Endothelial cell of umbilical vein (primary cell): ENCODE measurements at regions not wholly inside any gene's neighbourhood (a gene's known extent, or its start where the extent isn't known, plus 50 kb on each side); places are given as distances from the start of the nearest gene placed in this dataset.

Experiments
- BruUV-seq: library from RNA; stranded (reverse); fragments of 400-500 nt; replicated peaks from 2 replicates; lab custom pipeline; 2021; lab: Mats Ljungman, UMichigan
- CTCF ChIA-PET: fragments of 300-600, 350-600 bp; sonication (Branson Sonifier 250); formaldehyde crosslinking; loops from one replicate; lab custom pipeline; 2021; ENCODE audit warnings: antibody characterized with exemption, inconsistent platforms; lab: Charles Lee
- POLR2A ChIA-PET: fragments of 300-600, 350-600 bp; sonication (Branson Sonifier 250); formaldehyde crosslinking; loops from one replicate; lab custom pipeline; 2021; ENCODE audit warnings: antibody characterized with exemption, inconsistent platforms; lab: Charles Lee
- DNase-seq: peaks from one replicate; pipeline ENCODE4 v3.0.0-alpha.2; 2011; ENCODE audit warnings: low read depth, low spot score
- FAIRE-seq: peaks from 2 replicates; lab custom pipeline; 2011; peaks lifted over from hg19 to GRCh38; lab: Jason Lieb, UNC
- H2AFZ ChIP-seq: 2 replicates; pipeline ENCODE4 v1.6.0; 2012; ENCODE audit warnings: low read depth, low read length, control low read depth, inconsistent platforms
- H3K27ac ChIP-seq: 2 replicates; pipeline ENCODE4 v1.5.1; 2011; ENCODE audit warnings: low read depth, mild to moderate bottlenecking, control low read depth, low read length, moderate library complexity; ENCODE audit not compliant: insufficient read depth
- H3K27me3 ChIP-seq, 2 experiments: 2 replicates each; pipeline versions ENCODE4 v1.6.0 to v1.6.1; 2011; ENCODE audit warnings: low read length in 2 of 2, mixed read lengths in 1 of 2; ENCODE audit not compliant: control insufficient read depth in 2 of 2, insufficient read depth in 2 of 2
- H3K36me3 ChIP-seq, 2 experiments: 2 replicates in 1 of 2; 3 replicates in 1 of 2; pipeline ENCODE4 v1.5.1; 2011; ENCODE audit warnings: low read length in 2 of 2, mild to moderate bottlenecking in 1 of 2, moderate library complexity in 1 of 2; ENCODE audit not compliant: control insufficient read depth in 2 of 2, insufficient read depth in 2 of 2; ENCODE audit errors: extremely low read depth in 1 of 2
- H3K4me1 ChIP-seq: 3 replicates; pipeline ENCODE4 v1.5.1; 2011; ENCODE audit warnings: mild to moderate bottlenecking, low read length; ENCODE audit not compliant: control insufficient read depth, insufficient read depth; ENCODE audit errors: extremely low read depth
- H3K4me2 ChIP-seq: 2 replicates; pipeline ENCODE4 v1.6.1; 2011; ENCODE audit warnings: low read length, control low read depth, mixed read lengths; ENCODE audit not compliant: insufficient read depth
- H3K4me3 ChIP-seq, 3 experiments: fragments of 200-600 bp in 1 of 3; sonication (generic), shearing (Covaris generic) in 1 of 3; replicated peaks in 1 of 3; 2 replicates each; pipeline ENCODE4 v1.5.1; 2011 to 2016; ENCODE audit warnings: control low read depth in 3 of 3, low read length in 3 of 3, mild to moderate bottlenecking in 2 of 3, inconsistent platforms in 1 of 3, low read depth in 1 of 3, moderate library complexity in 1 of 3; ENCODE audit not compliant: insufficient read depth in 1 of 3
- H3K79me2 ChIP-seq: 2 replicates; pipeline ENCODE4 v1.6.0; 2012; ENCODE audit warnings: low read length, inconsistent platforms; ENCODE audit not compliant: control insufficient read depth, insufficient read depth
- H3K9ac ChIP-seq: replicated peaks from 2 replicates; pipeline ENCODE3; 2011; ENCODE audit warnings: low read length, control low read depth; ENCODE audit not compliant: insufficient read depth; ENCODE audit errors: extremely low read depth
- H3K9me1 ChIP-seq: replicated peaks from 3 replicates; pipeline ENCODE4 v1.6.0; 2011; ENCODE audit warnings: mild to moderate bottlenecking, low read length; ENCODE audit not compliant: control insufficient read depth, insufficient read depth; ENCODE audit errors: extremely low read depth
- H3K9me3 ChIP-seq: replicated peaks from 2 replicates; pipeline ENCODE4 v1.5.1; 2012; ENCODE audit warnings: low read length, inconsistent platforms; ENCODE audit not compliant: control insufficient read depth, insufficient read depth
- H4K20me1 ChIP-seq: replicated peaks from 2 replicates; pipeline ENCODE3; 2011; ENCODE audit warnings: mild to moderate bottlenecking, low read length; ENCODE audit not compliant: control insufficient read depth, insufficient read depth; ENCODE audit errors: extremely low read depth
- CTCF ChIP-seq, 2 donors: IDR thresholded peaks; 1 replicate in 1 of 2; 2 replicates in 1 of 2; pipeline ENCODE4 v1.5.1; 2011; ENCODE audit warnings: low read length in 2 of 2, mild to moderate bottlenecking in 2 of 2, moderate library complexity in 2 of 2, control low read depth in 1 of 2, inconsistent platforms in 1 of 2, low read depth in 1 of 2; ENCODE audit not compliant: insufficient read depth in 1 of 2; ENCODE audit errors: extremely low read depth in 1 of 2
- EZH2 ChIP-seq: IDR thresholded peaks from 2 replicates; pipeline ENCODE4 v1.6.1; 2012; ENCODE audit warnings: borderline replicate concordance, low read depth, mild to moderate bottlenecking, moderate library complexity, low read length, inconsistent platforms; ENCODE audit not compliant: severe bottlenecking
- FOS ChIP-seq: IDR thresholded peaks from 2 replicates; pipeline ENCODE4 v1.6.1; 2011; ENCODE audit warnings: mild to moderate bottlenecking, low read length, moderate library complexity, borderline replicate concordance; ENCODE audit not compliant: insufficient read depth
- GATA2 ChIP-seq: IDR thresholded peaks from 2 replicates; pipeline ENCODE4 v1.7.0; 2011; ENCODE audit warnings: low read depth, mild to moderate bottlenecking, moderate library complexity, mixed read lengths, low read length; ENCODE audit not compliant: insufficient read length, insufficient read depth
- JUN ChIP-seq: IDR thresholded peaks from 2 replicates; pipeline ENCODE4 v1.6.1; 2011; ENCODE audit warnings: borderline replicate concordance, low read depth; ENCODE audit not compliant: insufficient read length, insufficient read depth
- MAX ChIP-seq: IDR thresholded peaks from 2 replicates; pipeline ENCODE4 v1.6.1; 2011; ENCODE audit not compliant: insufficient read depth, insufficient read length
- MYC ChIP-seq: IDR thresholded peaks from one replicate; pipeline ENCODE4 v1.6.1; 2011; ENCODE audit warnings: mild to moderate bottlenecking, low read depth, low read length
- POLR2A ChIP-seq: IDR thresholded peaks from 2 replicates; pipeline ENCODE4 v1.6.1; 2012; ENCODE audit warnings: low read depth, mild to moderate bottlenecking, control low read depth, low read length
- POLR2AphosphoS5 ChIP-seq: IDR thresholded peaks from 2 replicates; pipeline ENCODE4 v1.6.1; 2012; ENCODE audit warnings: low read depth, mild to moderate bottlenecking, control low read depth, low read length, moderate library complexity; ENCODE audit not compliant: insufficient read depth
- dilution Hi-C: fragments of 300-500 bp; cut with MboI; formaldehyde crosslinking; loops from one replicate; pipeline ENCODE4 v1.15.0; 2019; ENCODE audit warnings: low sequenced_read_pairs; ENCODE audit not compliant: extremely low pct_ligation_motif_present
- intact Hi-C: fragments of 100-400 bp; cut with micrococcal nuclease; formaldehyde crosslinking; loops from one replicate; pipeline ENCODE4 v1.10.0; 2022

- dilution Hi-C loops: no loop called here
- Histone ChIP-seq H3K4me3 (no peak overlapping the region), H3K79me2 (no peaks in the 10 kb centered on the region), H3K4me2 (no peak overlapping the region), H3K27ac (no peak overlapping the region), H3K4me1 (no peaks in the 10 kb centered on the region), H3K9ac (no peak overlapping the region), H3K9me3 (no peaks in the 10 kb centered on the region), H3K27me3 (peaks cover 2 to 7% of the 10 kb centered on the region in 2 experiments), H3K36me3 (no peaks in the 10 kb centered on the region), H4K20me1 (no peaks in the 10 kb centered on the region), H3K9me1 (no peaks in the 10 kb centered on the region), H2AFZ (no peak overlapping the region)
- POLR2A ChIA-PET: no interaction called here
- TF ChIP-seq MYC: no peak
- no peak for TF ChIP-seq FOS
- TF ChIP-seq EZH2: no peak
- no peak for TF ChIP-seq POLR2AphosphoS5
- no peak for TF ChIP-seq GATA2
- no peak for TF ChIP-seq MAX
- no peak for TF ChIP-seq POLR2A
- TF ChIP-seq JUN: no peak
- no peak for TF ChIP-seq CTCF (IDR thresholded peaks at IDR 0.05; ENCODE audit: extremely low read depth in 1 of 2, insufficient read depth in 1 of 2, low read depth in 1 of 2, low read length in 2 of 2)
- CTCF ChIA-PET: no interaction called here
- no TSS peak for BruUV-seq
- intact Hi-C loops: no loop called here
- no peak for FAIRE-seq
- DNase-seq: no peak
These were observed 381.0 kb downstream of the SNAPC1 start for GRCh38 chr14:62143245-62143644.
